ENCODE measurements at regions not wholly inside any gene's neighbourhood (a gene's known extent, or its start where the extent isn't known, plus 50 kb on each side); places are given as distances from the start of the nearest gene placed in this dataset.

DNA sequence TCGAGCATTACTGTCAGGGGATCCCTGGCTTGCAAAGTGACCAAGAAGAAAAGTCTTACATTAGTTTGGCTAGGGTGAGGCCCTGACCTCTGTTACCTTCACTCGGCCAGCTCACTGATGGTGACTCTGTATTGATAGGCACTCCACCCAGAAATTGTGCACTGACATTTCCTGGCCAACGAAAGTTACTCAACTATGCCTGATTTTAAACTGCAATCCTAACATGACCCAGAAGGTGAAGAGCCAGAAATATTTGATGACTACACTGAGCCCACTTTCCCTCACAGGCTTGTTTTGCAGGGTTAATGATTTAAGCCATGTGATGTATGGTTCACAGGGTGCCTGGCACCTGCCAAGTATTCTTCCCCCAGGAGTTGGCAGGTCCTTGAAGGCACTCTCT, 208.2 kb upstream of the MAF start:
- DNase-seq: no peak

DNA sequence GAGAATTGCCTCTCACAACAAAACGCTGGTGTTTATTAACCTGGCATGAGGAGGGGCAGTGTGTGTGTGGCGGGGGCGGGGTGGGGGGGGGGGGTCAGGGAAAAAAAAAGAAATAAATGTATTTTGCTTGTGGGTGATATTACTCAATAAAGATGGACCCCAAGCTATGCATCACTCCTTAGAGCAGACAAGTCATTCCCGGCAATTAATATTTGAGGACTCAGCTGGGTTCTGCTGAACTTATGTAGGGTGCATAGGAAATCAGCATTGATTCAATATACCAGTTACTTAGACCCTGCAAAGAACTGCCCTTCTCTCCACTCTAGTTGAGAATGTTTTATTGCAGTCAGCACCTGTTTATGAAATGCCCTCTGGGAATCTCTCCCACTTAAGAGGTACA, 206.2 kb upstream of the MAF start:
- DNase-seq: no peak

DNA sequence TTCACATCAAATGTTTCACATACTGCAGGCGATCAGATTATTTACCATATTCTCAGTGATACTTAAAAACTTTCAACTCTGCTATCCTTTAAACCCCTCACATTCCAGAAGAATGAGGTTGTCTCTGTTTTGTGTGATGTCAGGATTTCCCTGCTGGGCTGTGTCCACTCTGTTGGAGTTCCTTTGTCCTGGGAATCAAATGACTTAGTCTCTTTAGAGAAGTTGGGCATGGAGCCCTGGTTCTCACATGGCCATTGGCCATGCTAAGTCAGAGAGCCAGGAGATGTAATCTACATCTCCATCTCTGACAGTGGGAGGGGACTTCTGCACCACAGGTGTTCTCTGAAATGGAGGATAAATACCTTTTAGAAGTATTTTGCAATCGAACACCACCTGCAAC, 205.1 kb upstream of the MAF start:
- no peak for DNase-seq

DNA sequence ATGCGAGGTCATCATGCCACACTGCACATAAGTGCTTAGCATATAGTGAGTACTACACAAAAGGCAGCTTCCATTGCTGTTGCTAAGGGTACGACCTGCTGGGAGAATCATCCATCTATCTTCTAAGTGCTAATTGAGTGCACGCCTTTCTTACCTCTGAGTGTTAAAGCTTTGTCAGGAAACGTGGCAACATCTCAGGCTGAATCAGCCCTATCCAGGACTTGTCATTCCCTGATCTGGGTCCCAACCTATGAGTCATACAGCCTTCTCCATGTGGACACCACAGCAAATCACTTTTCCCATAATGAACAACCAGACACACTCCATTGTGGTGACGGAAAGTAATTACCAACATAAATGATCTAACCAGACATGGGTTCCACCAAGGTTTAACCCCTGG, 201.1 kb upstream of the MAF start:
- no peak for DNase-seq

DNA sequence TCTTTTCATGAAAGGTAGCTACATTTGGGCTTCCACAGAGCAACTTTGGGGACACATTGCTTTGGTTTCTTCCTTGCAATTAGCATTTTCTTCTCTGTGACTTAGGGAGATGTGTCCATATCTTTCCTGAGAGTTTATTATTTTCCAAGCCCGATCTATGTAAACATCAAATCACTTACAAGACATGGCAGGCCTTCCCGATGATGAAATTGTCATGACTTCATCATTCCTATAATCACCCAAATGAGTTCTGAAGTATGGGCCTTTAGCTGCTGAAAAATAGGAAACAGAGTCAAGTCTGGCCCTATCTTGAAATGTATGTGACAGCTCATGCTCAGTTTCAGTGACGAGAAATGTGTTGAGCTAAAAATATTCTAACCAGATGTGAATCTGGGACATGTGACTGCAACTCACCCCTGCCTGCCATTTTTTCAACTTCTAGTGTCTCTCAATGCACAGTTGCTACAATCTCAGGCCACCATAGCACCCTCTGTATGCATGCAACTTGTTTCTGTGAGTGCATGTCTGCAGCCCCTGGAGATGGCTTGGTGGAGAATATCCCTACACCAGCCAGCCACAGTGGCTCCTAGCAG, 199.6 kb upstream of the MAF start:
- no peak for DNase-seq

DNA sequence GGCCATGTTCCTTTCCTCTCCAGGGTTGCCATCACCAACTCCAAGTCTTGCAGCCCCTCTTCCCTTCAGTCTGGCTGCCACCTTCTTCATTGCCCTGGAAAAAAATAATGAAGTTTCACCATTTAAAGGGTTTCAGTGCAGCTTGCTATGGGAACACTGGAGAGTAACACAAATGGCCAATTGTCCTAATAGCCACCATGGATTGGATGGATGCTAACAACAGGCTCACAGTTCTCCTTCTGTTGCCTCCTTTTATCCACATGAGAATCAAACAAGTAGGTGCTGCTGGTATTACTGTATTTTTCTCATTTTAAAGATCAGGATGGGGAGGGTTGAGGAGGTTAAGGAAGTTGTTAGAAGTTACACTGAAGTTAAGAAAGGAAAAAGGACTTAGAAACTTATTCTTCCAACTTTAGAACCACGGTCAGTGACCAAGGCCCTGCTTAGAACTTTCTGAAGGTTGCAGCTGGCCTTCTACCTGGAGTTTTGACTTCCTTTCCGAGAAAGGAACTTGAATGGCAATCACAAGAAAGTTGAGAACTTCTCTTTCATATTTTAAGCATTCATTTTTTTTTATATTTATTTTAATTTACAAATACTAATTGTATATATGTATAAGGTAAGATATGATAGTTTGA, 198.0 kb upstream of the MAF start:
- DNase-seq: no peak

DNA sequence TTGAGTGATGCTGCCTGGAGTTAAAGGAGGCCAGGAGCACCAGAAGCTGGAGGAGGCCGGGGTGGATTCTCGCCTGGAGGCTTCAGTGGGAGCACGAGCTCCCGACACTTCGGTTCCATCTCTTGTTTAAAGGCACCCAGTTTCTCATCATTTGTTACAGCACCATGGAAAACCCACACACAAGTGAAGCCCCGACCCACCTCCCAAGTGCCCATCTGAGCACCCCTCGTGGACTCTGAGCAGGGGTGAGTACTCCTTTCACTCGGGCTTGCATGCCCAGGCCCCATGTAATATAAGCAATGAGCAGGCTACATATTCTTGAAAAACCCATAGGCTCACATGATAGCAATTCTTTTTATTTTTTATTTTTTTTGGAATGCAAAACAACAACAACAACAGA, 196.9 kb upstream of the MAF start:
- DNase-seq: no peak

DNA sequence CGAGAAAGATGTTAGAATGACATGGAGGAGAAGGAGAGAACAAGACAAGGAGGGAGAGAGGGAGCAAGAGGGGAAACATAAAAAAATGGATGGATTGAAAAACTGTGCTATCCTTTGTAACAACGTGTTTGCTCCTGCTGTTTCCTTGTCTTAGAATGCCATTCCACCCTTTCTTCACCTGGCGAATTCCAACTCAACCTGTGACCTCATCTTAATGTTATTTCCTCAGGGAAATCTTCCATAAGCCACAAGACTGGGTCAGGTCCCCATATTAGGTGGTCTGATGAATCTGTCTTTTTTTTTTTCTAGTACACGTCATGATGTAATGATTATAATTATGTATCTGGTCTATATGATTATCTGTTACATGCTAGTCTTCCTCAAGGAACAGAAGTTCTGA, 195.0 kb upstream of the MAF start:
- no peak for DNase-seq

DNA sequence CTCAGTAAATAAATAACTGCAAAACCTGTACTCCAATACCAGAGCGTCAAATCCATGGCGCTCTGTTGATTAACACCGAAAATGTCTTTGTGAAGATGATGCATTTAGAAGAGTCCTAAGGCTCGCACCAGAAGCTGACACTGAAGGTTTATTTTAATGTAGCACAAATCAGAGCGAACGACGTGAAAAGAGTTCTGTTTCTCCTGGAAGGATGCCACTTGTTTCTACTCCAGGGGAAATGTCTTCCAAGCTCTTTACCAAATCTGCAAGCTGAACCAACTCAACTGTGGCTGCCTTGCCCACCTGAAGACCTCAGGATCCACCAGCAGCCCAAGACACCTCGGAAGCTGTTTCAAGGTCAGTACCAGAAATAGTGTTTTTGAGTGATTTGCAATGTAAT, 194.4 kb upstream of the MAF start:
- DNase-seq: no peak

DNA sequence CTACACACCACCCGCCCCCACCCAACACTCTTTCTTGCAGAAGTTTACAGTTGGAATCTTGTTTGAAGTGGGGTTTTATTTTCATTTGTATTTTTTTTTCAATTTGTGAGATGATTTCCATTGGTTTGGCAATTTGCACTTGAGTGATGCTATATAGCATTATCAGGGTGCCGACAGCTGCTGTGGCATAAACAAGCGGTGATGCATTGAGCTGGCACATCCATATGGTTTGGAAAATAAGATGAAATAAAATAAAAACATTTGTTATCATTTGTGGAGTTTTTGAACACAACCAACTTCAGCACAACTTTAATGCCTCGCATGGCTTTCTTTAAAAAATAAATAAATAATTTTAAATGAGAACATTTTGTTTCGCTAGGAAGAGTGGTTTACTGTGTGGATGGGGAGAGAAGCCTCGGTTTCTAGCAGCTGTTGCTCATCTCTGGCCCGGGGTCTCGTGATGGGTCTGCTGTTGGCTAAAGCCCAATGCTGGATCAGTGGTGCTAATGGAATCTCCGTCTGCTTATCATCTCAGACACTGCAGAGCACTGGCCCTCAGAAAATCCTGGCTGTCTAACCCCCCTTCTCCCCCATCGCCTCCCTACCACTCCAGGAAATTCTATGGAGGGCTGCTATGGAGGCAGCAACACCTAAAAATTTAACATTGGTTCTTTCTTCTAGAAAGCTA, 192.3 kb upstream of the MAF start:
- DNase-seq: no peak

DNA sequence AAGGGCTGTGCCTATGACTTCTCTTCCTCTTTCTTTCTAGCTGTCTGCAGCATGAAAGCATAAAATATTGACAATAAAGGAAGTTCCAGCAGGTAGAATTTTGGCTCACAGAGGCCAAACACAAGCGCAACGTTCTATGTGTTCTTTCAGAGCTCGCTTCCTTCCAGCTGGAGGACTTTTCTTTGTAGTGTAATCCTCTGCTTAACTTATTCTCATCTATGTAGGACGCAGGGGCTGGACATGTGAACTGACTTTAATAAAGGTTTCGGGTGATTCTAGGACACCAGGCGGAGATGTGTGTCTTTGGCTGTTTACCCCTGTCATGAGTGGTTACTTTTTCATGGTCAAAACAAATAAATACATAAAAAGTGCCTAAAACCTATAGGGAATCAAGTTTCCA, 191.5 kb upstream of the MAF start:
- no peak for DNase-seq

DNA sequence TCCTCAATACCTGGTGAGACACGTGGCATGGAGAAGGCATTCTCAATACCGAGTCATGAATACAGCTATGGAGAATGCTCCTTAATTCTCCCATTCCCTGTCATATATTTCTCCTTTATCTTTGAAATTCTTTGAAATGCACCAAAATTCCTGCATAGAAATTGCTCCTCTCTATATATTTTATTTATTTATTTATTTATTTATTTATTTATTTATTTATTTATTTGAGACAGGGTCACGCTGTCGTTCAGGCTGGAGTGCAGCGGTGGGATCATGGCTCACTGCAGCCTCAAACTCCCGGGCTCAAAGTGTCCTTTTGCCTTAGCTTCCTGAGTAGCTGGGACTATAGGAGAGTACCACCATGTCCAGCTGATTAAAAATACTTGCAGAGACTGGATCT, 190.3 kb upstream of the MAF start:
- DNase-seq: no peak

DNA sequence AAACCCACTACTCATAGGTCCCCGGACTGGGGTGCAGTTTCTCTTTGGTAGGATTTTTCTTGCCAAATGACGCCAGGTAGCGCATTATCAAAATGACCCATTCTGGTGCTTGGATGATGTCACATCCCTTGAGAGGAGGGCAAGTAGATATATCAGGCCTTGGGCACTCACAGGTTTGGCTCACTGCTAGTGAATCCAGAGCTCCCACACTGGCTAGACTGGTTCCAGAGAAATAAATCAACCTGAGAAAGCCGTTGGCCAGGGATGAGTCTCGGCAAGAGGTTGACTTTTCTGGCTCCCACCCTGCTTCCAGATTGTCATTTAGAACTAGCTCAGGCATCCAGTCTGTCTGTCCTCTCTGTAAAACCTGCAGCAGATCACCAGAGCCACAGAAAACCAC, 188.4 kb upstream of the MAF start:
- no peak for DNase-seq

DNA sequence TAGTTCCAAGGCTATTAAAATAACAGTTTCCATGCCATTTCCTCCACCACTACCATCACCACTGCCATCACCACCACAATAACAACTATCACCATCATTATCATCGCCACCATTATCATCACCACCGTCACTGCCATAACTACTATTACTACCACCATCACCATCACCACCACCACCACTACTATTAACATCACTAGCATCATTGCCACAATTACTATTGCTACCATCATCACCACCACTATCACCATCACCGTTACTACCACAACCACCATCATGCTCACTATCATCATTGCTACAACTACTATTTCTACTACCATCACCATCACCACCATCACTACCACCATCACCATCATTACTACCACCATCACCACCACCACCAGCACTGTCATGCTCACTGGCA, 185.9 kb upstream of the MAF start:
- no peak for DNase-seq

DNA sequence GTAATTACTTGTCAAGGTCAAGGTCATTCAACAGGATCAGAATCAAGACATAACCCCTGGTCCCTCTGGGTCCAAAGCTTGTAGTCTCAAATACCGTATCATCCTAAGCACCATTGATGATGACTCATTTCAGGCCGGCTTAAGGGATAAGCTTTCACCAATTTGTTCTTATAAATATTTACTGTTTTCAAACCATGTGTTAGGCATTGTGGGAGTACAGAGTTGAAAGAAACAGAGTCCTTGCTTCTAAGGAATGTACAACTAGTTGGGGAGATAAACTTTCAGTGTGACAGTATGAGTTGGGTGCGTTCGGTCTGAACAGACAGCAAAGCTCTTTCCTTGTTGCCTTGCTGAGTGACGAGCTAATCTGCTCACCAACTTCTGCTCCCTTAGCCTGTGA, 183.5 kb upstream of the MAF start:
- no peak for DNase-seq

DNA sequence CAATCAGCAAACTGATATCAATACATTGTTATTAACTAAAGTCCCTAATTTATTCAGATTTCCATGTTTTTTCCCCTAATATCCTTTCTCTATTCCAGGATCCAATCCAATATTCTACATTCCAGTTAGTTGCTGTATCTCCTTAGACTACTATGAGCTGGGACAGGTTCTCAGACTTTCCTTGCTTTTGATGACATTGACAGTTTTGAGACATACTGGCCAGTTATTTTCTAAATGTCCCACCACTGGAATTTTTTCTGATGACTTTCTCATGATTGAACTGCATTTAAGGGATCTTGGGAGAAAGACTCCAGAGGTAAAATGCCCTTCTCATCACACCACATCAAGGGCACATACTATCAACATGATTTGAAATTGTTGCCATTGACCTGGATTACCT, 177.1 kb upstream of the MAF start:
- DNase-seq: no peak

DNA sequence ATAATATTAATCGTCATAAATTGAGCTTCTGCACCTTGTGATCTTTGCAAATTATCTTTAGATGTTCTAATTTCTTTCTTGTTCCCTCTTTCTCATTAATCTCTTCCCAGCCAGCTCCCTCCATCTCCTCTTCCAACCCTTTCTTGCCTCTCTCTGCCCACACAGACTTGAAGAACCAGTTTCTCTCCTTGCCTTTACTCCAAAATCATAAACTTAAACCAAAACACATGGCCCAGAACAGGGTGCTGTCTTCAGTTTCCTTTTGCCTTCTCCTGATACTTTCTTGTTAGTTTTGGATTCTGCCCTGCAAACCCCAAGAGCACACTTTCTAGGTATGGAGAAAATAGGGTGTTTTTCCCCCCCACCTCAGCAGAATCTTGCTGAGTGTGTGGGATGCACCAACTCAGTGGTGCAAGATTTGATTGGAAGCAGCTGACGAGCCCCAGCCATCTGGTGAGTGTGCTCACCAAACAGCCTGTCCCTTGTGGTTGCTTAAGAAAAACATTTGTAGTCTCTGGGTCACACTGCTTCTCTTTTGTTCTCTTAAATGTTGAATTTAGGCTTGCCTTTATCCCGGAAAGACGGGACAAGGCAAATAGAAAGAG, 175.8 kb upstream of the MAF start:
- DNase-seq: no peak

DNA sequence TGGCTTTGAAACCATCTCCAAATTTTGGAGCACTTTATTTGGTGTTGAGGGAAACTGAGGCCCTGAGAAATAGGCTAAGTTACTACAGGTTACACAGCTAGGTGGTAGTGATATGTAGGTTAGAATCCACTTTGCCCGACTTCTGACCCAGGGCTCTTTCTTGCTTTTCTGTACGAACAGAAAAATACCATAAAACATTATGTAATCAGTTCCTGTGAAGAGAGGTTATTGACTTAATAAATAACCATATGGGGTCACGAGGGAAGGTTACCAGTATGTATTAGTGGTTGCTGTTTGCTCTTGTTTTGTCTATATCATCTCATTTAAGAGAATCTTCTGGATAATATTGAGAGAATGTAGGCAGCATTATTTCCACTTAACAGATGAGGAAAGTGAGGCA, 172.2 kb upstream of the MAF start:
- DNase-seq: no peak

DNA sequence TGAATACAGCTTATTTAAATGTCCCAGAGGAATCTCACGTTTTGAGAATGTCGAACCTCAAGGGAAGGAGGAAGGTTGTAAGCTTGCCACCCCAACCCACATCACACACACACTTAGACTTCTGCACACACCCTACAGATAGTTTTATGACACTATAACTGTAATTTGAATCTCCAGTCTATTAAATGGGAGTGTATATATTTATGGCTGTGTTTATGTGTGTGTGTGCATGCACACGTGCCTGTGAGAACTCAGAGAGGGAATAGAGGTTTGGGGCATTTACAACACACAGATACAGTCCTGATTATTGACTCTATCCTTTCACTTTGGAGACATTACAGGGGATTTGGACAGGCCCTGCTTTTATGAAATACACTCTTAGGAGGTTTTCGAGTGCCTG, 171.5 kb upstream of the MAF start:
- DNase-seq: no peak

DNA sequence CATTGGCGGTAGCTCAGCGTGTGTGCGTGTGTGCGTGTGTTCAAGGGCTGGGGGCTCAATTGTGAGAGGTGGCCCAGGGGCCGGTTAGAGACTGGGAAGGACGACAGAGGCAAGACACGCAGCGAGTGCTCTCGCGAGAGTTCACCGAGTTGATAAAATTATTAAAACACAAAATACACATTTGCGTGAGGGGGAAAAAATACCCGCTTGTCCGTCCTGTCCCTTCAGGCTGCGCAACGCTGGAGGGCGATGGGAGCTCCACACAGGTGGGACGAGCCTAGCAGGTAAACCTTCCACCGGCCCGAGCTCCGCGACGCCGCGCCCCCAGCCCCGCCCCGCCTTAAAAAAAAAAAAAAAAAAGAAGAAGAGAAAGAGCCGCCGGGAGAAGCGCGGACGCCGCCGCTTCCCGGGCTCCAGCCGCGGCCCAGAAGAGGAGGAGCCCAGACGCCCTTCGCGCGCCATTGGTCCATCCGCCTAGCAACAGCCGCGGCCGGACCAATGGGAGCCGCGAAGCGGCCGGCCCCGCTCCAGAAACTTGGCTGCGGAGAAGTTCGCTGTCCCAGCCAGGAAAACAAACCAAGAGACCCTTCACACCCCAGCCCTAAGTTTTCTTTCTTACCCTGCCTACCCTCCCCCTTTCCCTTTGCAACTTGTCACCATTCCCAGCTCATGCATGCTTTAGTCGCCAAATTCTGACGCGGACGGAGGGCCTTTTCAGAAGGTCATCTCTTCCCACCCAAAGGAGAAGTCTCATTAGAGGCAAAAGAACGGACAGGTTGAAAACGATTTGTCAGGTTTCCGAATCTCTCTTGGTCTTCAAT, 169.9 kb upstream of the MAF start:
- peak; percentile 78 for DNase-seq

DNA sequence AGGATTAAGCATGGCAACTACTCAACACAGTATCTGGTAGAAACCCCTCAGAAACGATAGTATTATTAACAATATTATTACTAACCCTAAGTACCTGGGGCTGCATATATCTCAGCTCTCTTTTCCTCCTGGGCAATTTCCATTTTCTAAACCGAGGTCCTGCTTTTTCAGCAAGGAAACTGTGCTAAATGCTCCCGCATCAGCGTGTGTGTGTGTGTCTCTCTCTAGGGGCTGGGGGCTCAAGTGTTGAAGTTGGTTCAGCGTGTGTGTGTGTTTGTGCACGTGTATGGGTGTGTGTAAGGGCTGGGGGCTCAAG, 169.3 kb upstream of the MAF start:
- no peak for DNase-seq

DNA sequence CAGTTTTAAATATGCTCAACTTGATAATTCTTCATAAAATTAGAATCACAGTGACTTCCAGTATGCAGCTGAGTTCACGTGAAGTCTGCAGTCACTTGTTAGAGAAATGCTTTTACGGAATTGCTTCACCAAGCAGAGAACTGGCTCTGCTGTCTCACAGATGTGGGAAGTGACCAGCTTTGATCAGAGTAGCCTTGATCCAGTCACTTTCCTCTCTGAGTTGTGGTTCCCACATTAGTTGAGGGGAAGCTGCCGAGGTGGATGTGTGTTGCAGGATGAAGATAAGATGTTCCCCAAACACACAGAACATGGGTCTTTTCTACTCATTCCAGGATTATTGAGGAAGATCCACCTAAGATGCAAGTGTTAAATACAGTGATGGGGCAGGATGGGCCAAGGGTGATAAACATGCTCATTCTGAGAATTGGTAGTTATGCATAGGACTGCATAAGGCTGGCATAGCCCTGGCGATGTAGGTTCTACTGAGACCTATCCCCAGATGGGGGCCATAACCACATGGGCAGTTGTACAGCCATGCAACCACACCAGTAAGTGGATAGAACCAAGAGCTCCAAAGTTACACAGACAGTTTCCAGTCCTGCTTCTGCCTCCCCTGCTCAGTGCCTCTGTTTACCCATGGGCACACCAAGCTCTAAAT, 168.9 kb upstream of the MAF start:
- no peak for DNase-seq

DNA sequence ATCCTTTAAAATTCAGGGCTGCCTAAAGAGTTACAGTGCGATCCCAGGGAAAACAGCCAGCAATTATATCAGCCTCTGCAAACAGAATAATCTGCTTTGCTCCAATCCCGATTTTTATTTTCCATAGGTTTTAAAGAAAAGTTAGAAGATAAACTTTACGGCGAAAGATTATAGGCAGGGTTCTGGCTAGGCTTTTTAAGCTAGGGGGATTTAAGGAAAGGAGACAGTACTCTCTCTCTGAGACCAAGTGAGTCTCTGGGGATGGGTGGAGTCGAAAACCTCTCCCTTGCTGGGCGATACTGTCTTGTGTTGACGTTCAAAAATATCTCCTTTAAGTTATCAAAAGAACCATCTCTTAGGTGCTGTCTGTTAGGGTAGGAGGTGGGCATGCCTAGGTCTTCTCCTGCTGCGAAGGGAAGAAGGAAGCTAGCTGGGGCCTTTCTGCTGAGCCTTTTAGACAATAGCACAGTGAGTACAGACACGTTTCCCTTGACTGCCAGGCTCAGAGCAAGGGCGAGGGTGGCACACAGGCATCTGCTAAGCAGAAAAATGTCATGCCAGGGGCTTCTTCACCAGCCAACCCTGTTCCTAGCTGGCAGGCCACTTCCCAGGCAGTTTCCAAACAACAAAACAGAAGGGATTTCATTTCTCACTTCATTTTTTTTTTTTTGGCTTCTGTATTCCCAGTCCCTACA, 167.9 kb upstream of the MAF start:
- no peak for DNase-seq

All from NCI-H1105 (cell line).